Vagina (tissue), 2 donors: ENCODE measurements at regions not wholly inside any gene's neighbourhood (a gene's known extent, or its start where the extent isn't known, plus 50 kb on each side); places are given as distances from the start of the nearest gene placed in this dataset.

Experiments
- POLR2A ChIP-seq, 2 donors: fragments of 450-650 bp; IDR thresholded peaks; one replicate each; pipeline ENCODE4 v1.6.1; 2017; ENCODE audit warnings: antibody characterized with exemption in 2 of 2, mild to moderate bottlenecking in 2 of 2, moderate library complexity in 2 of 2
- TF ChIP-seq, protein P1 (sequence below), 3 experiments: fragments of 450-650 bp in 2 of 3; fragments of 200-600 bp in 1 of 3; sonication (generic) in 1 of 3; IDR thresholded peaks; one replicate each; pipeline ENCODE4 v1.5.1; 2017 to 2019; ENCODE audit warnings: antibody characterized with exemption in 3 of 3, mild to moderate bottlenecking in 2 of 3, moderate library complexity in 2 of 3

- TF ChIP-seq, protein P1, sequence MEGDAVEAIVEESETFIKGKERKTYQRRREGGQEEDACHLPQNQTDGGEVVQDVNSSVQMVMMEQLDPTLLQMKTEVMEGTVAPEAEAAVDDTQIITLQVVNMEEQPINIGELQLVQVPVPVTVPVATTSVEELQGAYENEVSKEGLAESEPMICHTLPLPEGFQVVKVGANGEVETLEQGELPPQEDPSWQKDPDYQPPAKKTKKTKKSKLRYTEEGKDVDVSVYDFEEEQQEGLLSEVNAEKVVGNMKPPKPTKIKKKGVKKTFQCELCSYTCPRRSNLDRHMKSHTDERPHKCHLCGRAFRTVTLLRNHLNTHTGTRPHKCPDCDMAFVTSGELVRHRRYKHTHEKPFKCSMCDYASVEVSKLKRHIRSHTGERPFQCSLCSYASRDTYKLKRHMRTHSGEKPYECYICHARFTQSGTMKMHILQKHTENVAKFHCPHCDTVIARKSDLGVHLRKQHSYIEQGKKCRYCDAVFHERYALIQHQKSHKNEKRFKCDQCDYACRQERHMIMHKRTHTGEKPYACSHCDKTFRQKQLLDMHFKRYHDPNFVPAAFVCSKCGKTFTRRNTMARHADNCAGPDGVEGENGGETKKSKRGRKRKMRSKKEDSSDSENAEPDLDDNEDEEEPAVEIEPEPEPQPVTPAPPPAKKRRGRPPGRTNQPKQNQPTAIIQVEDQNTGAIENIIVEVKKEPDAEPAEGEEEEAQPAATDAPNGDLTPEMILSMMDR (IDR thresholded peaks at IDR 0.05), result no peak
- TF ChIP-seq POLR2A (IDR thresholded peaks at IDR 0.05), result no peak
These were observed 407.0 kb downstream of the TGFB2 start for GRCh38 chr1:218752126-218752525.
